Heart right ventricle (tissue), 16 donors: ENCODE measurements at regions not wholly inside any gene's neighbourhood (a gene's known extent, or its start where the extent isn't known, plus 50 kb on each side); places are given as distances from the start of the nearest gene placed in this dataset.

Experiments
- ATAC-seq, 8 donors: fragments of 200-7000 bp; cut with Tn5 transposase; one replicate each; pipeline ENCODE4 v1.9.1; 2020; ENCODE audit warnings: mild to moderate bottlenecking in 8 of 8, moderate library complexity in 8 of 8, moderate number of reproducible peaks in 1 of 8
- DNase-seq, 2 donors: peaks; one replicate each; pipeline ENCODE4 v3.0.0-alpha.2; 2020
- H3K27ac ChIP-seq, 10 donors: fragments of 200-600 bp; sonication (generic) in 2 of 10; one replicate each; pipeline versions ENCODE4 v1.5.0 to v1.8.0; 2020 to 2022; ENCODE audit warnings: mild to moderate bottlenecking in 3 of 10
- H3K27me3 ChIP-seq, 7 donors: fragments of 200-600 bp; one replicate each; pipeline ENCODE4 v1.8.0; 2021 to 2022; ENCODE audit warnings: mild to moderate bottlenecking in 2 of 7
- H3K36me3 ChIP-seq, 9 donors: fragments of 200-600 bp; sonication (generic) in 1 of 9; one replicate each; pipeline versions ENCODE4 v1.5.0 to v1.8.0; 2020 to 2022; ENCODE audit warnings: mild to moderate bottlenecking in 2 of 9
- H3K4me1 ChIP-seq, 9 donors: fragments of 200-600 bp; sonication (generic) in 1 of 9; one replicate each; pipeline versions ENCODE4 v1.5.0 to v1.8.0; 2020 to 2022; ENCODE audit warnings: mild to moderate bottlenecking in 4 of 9
- H3K4me3 ChIP-seq, 10 donors: fragments of 200-600 bp; sonication (generic) in 2 of 10; one replicate each; pipeline versions ENCODE4 v1.5.0 to v1.8.0; 2020 to 2022; ENCODE audit warnings: mild to moderate bottlenecking in 7 of 10, moderate library complexity in 2 of 10
- H3K9me3 ChIP-seq, 11 donors: fragments of 200-600 bp in 10 of 11; sonication (generic) in 2 of 11; one replicate each; pipeline versions ENCODE4 v1.5.0 to v1.8.0; 2013 to 2022; ENCODE audit warnings: mild to moderate bottlenecking in 2 of 11, control low read depth in 1 of 11, moderate library complexity in 1 of 11
- WGBS, 2 donors: extraction: QIAGEN DNeasy Blood & Tissue Kit; methylation state at CpG; one replicate each; pipeline ENCODE4 v1.1.7; 2013; ENCODE audit warnings: inconsistent platforms in 1 of 2; 5-methylcytosine and 5-hydroxymethylcytosine counted together
- intact Hi-C, 10 donors: fragments of 100-400 bp; cut with DNase I; formaldehyde crosslinking; loops; one replicate each; pipeline versions ENCODE4 v1.11.1 to v1.14.2; 2022
- TF ChIP-seq, protein P1 (sequence below), 9 donors: fragments of 200-600 bp; sonication (generic) in 2 of 9; IDR thresholded peaks; one replicate each; pipeline versions ENCODE4 v1.5.0 to v1.8.0; 2021 to 2022; ENCODE audit warnings: antibody characterized with exemption in 9 of 9, mild to moderate bottlenecking in 5 of 9, moderate library complexity in 1 of 9
- donor health status: Arrhythmogenic right ventricular cardiomyopathy.
- donor health status: ischemic (EF 13 %, LVEDD 7.1; RV severe dilation, severe dysfunction).
- donor health status: healthy with polysubstance abuse.
- donor health status: DM: no; HTN: yes; CAD: no.
- donor health status: DM: no; HTN: no; CAD: no.
- donor health status: ischemic (EF 25% LVEDD 6.9; RV normal size, moderate dysfunction).
- donor health status: ischemic (EF 25% LVEDD 5.7; RV mildly dilated, moderate dysfunction).
- donor health status: healthy.
- donor health status: DM: yes; HTN: yes; CAD: no.
- donor health status: Ischemic cardiomyopathy.
- donor health status: ischemic (EF 35%, LVEDD 5.7; RV mildly dilated, moderate dysfunction).
- donor health status: nonischemic (EF 11% LVEDD 7.7; RV severe dilation, severe dysfunction).
- donor health status: DM: yes; HTN: yes; CAD: no.
- donor health status: PGD.
- donor health status: ischemic (EF 29% LVEDD 5.4; RV normal size, mild dysfunction).
- donor health status: nonischemic (EF 23%, LVEDD 6.1; RV moderate dilation, normal function).

DNA sequence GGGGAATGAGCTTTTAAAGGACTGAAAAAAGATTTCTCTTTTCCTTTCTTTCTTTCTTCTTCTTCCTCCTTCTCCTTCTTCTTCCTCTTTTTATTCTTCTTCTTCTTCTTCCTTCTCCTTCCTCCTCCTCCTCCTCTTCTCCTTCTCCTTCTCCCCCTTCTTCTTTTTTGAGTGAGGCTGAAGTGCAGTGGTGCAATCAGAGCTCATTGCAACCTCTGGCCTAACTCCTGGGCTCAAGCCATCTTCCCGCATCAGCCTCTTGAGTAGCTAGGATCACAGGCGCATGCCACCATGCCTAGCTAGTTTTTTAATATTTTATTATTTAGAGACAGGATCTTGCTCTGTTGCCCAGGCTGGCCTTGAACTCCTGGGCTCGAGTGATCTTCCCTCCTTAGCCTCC is 120.9 kb upstream of the KL start:
- DNase-seq = no peak
- WGBS, 2 donors = 94 to 95% methylated on average over 3 of the region's 3 CpGs

DNA sequence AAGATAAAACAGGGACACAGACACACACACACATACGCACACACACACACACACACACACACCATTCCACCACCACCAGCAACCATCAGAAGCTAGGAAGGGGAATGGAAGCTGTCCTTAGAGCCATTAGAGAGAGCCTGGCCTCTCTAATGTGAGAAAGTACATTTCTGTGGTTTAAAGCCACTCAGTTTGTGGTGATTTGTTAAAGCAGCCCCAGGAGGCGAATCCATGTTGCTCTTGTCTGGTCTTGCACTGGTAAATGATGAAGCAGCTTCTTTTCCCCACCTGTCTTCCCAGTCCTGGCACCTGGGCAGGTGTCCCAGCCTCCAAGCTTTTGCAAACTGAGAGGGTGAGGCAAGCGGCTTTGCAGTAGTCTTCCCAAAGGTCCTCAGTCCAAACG is 118.9 kb upstream of the KL start:
- Histone ChIP-seq H3K36me3 (no peaks in the 10 kb centered on the region), H3K9me3 (no peaks in the 10 kb centered on the region), H3K4me1 (peaks cover 0 to 5% (median 0%) of the 10 kb centered on the region in 9 donors), H3K27me3 (no peaks in the 10 kb centered on the region), H3K27ac (no peak overlapping the region), H3K4me3 (no peak overlapping the region)
- intact Hi-C loops = no loop called here
- TF ChIP-seq, protein P1, sequence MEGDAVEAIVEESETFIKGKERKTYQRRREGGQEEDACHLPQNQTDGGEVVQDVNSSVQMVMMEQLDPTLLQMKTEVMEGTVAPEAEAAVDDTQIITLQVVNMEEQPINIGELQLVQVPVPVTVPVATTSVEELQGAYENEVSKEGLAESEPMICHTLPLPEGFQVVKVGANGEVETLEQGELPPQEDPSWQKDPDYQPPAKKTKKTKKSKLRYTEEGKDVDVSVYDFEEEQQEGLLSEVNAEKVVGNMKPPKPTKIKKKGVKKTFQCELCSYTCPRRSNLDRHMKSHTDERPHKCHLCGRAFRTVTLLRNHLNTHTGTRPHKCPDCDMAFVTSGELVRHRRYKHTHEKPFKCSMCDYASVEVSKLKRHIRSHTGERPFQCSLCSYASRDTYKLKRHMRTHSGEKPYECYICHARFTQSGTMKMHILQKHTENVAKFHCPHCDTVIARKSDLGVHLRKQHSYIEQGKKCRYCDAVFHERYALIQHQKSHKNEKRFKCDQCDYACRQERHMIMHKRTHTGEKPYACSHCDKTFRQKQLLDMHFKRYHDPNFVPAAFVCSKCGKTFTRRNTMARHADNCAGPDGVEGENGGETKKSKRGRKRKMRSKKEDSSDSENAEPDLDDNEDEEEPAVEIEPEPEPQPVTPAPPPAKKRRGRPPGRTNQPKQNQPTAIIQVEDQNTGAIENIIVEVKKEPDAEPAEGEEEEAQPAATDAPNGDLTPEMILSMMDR (IDR thresholded peaks at IDR 0.05) = no peak
- DNase-seq (no peak), ATAC-seq (no peak)
- WGBS, 2 donors = 95 to 96% methylated on average over 4 of the region's 4 CpGs

More for the DNA sequence above, 120.9 kb upstream of the KL start:
- Histone ChIP-seq H3K27ac (no peak overlapping the region), H3K4me3 (no peak overlapping the region), H3K9me3 (no peaks in the 10 kb centered on the region), H3K4me1 (no peaks in the 10 kb centered on the region), H3K27me3 (no peaks in the 10 kb centered on the region), H3K36me3 (no peaks in the 10 kb centered on the region)
- no peak for ATAC-seq
- intact Hi-C loops = no loop called here
- TF ChIP-seq, protein P1 (IDR thresholded peaks at IDR 0.05) = no peak

DNA sequence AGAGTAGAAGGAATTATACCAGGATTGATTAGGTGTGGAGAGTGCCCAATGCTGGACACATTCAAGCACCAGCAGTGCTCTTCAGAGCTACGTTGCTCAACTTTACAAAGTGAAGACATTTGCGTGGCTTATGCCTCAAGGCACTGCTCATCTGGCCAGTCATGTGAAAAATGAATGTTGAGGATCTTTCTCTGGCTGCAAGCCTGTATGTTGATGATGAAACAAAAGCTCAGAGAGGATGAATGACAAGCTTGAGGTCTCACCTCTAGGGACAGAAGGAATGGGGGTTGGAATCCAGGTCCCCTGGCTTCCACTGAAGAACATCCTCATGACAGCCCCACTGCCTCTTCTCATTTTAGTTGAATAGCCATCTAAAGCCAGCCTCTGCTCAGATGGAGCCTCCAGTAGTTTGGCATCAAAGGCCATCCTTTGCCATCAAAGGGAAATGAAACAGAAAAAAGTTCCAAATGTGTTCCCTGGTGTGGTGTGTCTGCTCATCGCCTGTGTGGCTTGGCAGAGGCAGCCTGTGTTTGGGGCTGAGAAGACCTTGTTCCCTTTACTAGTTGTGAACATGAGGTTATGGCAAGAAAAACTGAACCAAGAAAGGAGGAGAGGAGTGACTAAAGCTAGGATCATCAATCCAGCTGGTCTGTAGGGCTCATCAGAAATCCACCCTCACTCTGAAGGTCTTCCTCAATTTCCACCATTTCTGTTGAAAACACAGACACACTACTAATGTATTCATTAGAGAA is 114.0 kb upstream of the KL start:
- TF ChIP-seq, protein P1 (IDR thresholded peaks at IDR 0.05) = no peak
- DNase-seq (no peak), ATAC-seq (peak in 6 of 8 donors; percentile 9 to 58 (median 47))
- 78 to 79% methylated on average over 3 of the region's 3 CpGs for WGBS, 2 donors
- Histone ChIP-seq H3K4me1 (peaks cover 0 to 19% (median 3%) of the 10 kb centered on the region in 9 donors), H3K27me3 (no peaks in the 10 kb centered on the region), H3K27ac (peak overlapping the region; percentile 10 to 85 (median 54)), H3K4me3 (peak overlapping the region in 2 of 10 donors; percentile 2 to 11), H3K9me3 (no peaks in the 10 kb centered on the region), H3K36me3 (no peaks in the 10 kb centered on the region)
- intact Hi-C loops = loop anchor here in 1 of 10 donors (10.0 kb wide), 1 partner anchor 217 kb away; no protein-coding TSS in a partner anchor

DNA sequence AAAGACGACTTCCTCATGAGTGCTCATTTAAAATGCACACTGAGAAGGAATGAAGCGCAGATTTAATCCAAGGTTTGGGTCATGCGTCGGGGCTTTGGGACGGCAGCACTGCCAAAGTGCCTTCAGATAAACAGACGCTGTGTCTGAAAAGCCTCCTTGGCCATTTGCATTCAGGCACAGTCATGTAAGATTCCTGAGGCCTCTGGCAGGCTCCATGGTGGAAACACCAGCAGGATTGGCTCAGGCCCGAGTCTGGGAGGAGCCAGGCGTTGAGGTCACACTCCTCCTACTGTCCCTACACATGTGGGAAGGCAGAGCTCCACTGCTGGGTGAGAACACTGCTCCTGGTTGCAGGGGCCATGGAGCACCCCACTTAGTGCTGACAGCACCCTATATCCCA is 113.3 kb upstream of the KL start:
- ATAC-seq = peak; percentile 88 to 95 (median 92)
- WGBS, 2 donors = 50 to 51% methylated on average over 8 of the region's 8 CpGs
- Histone ChIP-seq H3K4me3 (peak overlapping the region in 2 of 10 donors; percentile 2 to 11), H3K4me1 (peaks cover 0 to 19% (median 3%) of the 10 kb centered on the region in 9 donors), H3K27ac (peak overlapping the region; percentile 10 to 85 (median 54)), H3K27me3 (no peaks in the 10 kb centered on the region), H3K9me3 (no peaks in the 10 kb centered on the region), H3K36me3 (no peaks in the 10 kb centered on the region)
- TF ChIP-seq, protein P1 (IDR thresholded peaks at IDR 0.05) = no peak
- intact Hi-C loops = loop anchor here in 1 of 10 donors (10.0 kb wide), 1 partner anchor 218 kb away; no protein-coding TSS in a partner anchor
- peak; percentile 79 to 81 for DNase-seq
